GM19351 (cell line): ENCODE measurements at regions not wholly inside any gene's neighbourhood (a gene's known extent, or its start where the extent isn't known, plus 50 kb on each side); places are given as distances from the start of the nearest gene placed in this dataset.
"Not testable (repeated sequence)": the region's sequence is repeated elsewhere in the genome, so short reads cannot be mapped to it uniquely, and the experiment has no call there.

Experiments used
- ATAC-seq: cut with Tn5 transposase; IDR thresholded peaks from one replicate; pipeline ENCODE4 v1.9.1; 2021; ENCODE audit warnings: mild to moderate bottlenecking, moderate library complexity; ENCODE audit not compliant: unreplicated experiment

GRCh38 chr2:176565641-176566323 lies 296.5 kb downstream of the MTX2 start:
- no peak for ATAC-seq

- no peak for ATAC-seq
Measured at GRCh38 chr2:176566496-176566895, 297.3 kb downstream of the MTX2 start.

GRCh38 chr2:176566961-176567360 lies 297.7 kb downstream of the MTX2 start:
- ATAC-seq, result no peak

GRCh38 chr2:176567361-176567760 lies 298.1 kb downstream of the MTX2 start:
- no peak for ATAC-seq

GRCh38 chr2:176569574-176569973 lies 300.3 kb downstream of the MTX2 start:
- ATAC-seq, result no peak

- no peak for ATAC-seq
Measured at GRCh38 chr2:176573612-176574483, 304.6 kb downstream of the MTX2 start.

- ATAC-seq, result no peak
Measured at GRCh38 chr2:176574484-176575236, 305.4 kb downstream of the MTX2 start.

- ATAC-seq, result no peak
Measured at GRCh38 chr2:176575237-176575744, 306.0 kb downstream of the MTX2 start.

GRCh38 chr2:176577054-176577453 lies 307.8 kb downstream of the MTX2 start:
- no peak for ATAC-seq

GRCh38 chr2:176578292-176578691 lies 309.1 kb downstream of the MTX2 start:
- not testable (repeated sequence) for ATAC-seq

GRCh38 chr2:176579608-176580007 lies 310.4 kb downstream of the MTX2 start:
- ATAC-seq, result no peak

- no peak for ATAC-seq
Measured at GRCh38 chr2:176581557-176582165, 312.4 kb downstream of the MTX2 start.

- no peak for ATAC-seq
Measured at GRCh38 chr2:176582176-176582575, 312.9 kb downstream of the MTX2 start.

- no peak for ATAC-seq
Measured at GRCh38 chr2:176582990-176583481, 313.8 kb downstream of the MTX2 start.

- no peak for ATAC-seq
Measured at GRCh38 chr2:176583607-176584006, 314.4 kb downstream of the MTX2 start.

GRCh38 chr2:176584333-176584732 lies 315.1 kb downstream of the MTX2 start:
- no peak for ATAC-seq

- no peak for ATAC-seq
Measured at GRCh38 chr2:176585291-176585690, 316.0 kb downstream of the MTX2 start.

- ATAC-seq, result no peak
Measured at GRCh38 chr2:176585791-176586190, 316.5 kb downstream of the MTX2 start.

GRCh38 chr2:176589287-176589686 lies 320.0 kb downstream of the MTX2 start:
- ATAC-seq, result no peak

- no peak for ATAC-seq
Measured at GRCh38 chr2:176589825-176590440, 320.7 kb downstream of the MTX2 start.
